WTC11 (cell line): ENCODE measurements at regions not wholly inside any gene's neighbourhood (a gene's known extent, or its start where the extent isn't known, plus 50 kb on each side); places are given as distances from the start of the nearest gene placed in this dataset.

Source experiments
- CREB1 ChIP-seq: sonication (generic); formaldehyde crosslinking; IDR thresholded peaks from 2 replicates; pipeline ENCODE4 v1.8.0; 2023; ENCODE audit warnings: mild to moderate bottlenecking, missing genetic modification reagents
- CTCF ChIP-seq: fragments of 200-600 bp; IDR thresholded peaks from 2 replicates; pipeline ENCODE4 v1.8.0; 2022; ENCODE audit warnings: antibody characterized with exemption
- E2F1 ChIP-seq: sonication (generic); formaldehyde crosslinking; IDR thresholded peaks from 2 replicates; pipeline ENCODE4 v1.8.0; 2022; ENCODE audit warnings: mild to moderate bottlenecking, missing genetic modification reagents
- ESRRA ChIP-seq: sonication (generic); formaldehyde crosslinking; IDR thresholded peaks from 2 replicates; pipeline ENCODE4 v1.8.1; 2022; ENCODE audit warnings: mild to moderate bottlenecking, missing genetic modification reagents, borderline replicate concordance
- HMGA2 ChIP-seq: fragments of 250-450 bp; sonication (Bioruptor Pico); IDR thresholded peaks from 2 replicates; pipeline ENCODE4 v1.4.0; 2021; ENCODE audit warnings: mild to moderate bottlenecking, moderate library complexity
- JUN ChIP-seq: sonication (generic); formaldehyde crosslinking; IDR thresholded peaks from 2 replicates; pipeline ENCODE4 v1.8.0; 2023; ENCODE audit warnings: mild to moderate bottlenecking, missing genetic modification reagents
- NFE2L1 ChIP-seq: sonication (generic); formaldehyde crosslinking; IDR thresholded peaks from 2 replicates; pipeline ENCODE4 v1.8.1; 2023; ENCODE audit warnings: missing genetic modification reagents
- NR3C1 ChIP-seq: sonication (generic); formaldehyde crosslinking; conservative IDR thresholded peaks from 2 replicates; pipeline ENCODE4 v1.8.1; 2023; ENCODE audit warnings: low read depth, mild to moderate bottlenecking, missing genetic modification reagents
- PRDM15 ChIP-seq: sonication (generic); formaldehyde crosslinking; IDR thresholded peaks from 2 replicates; pipeline ENCODE4 v1.8.0; 2022; ENCODE audit warnings: missing genetic modification reagents
- RELA ChIP-seq: sonication (generic); formaldehyde crosslinking; IDR thresholded peaks from 2 replicates; pipeline ENCODE4 v1.8.1; 2022; ENCODE audit warnings: missing genetic modification reagents, mild to moderate bottlenecking, borderline replicate concordance
- SMAD4 ChIP-seq: sonication (generic); formaldehyde crosslinking; IDR thresholded peaks from 2 replicates; pipeline ENCODE4 v1.8.0; 2022; ENCODE audit warnings: mild to moderate bottlenecking, missing genetic modification reagents
- ZNF138 ChIP-seq: sonication (generic); formaldehyde crosslinking; conservative IDR thresholded peaks from 2 replicates; pipeline ENCODE4 v1.8.1; 2022; ENCODE audit warnings: mild to moderate bottlenecking, moderate library complexity, missing genetic modification reagents
- ZNF512 ChIP-seq: sonication (generic); formaldehyde crosslinking; IDR thresholded peaks from 2 replicates; pipeline ENCODE4 v1.8.1; 2022; ENCODE audit warnings: missing genetic modification reagents, borderline replicate concordance

GRCh38 chr19:22532388-22533300 lies 101.5 kb upstream of the ZNF492 start:
- TF ChIP-seq JUN (CRISPR knock-in tag) (no peak), NR3C1 (CRISPR knock-in tag) (no peak), CTCF (no peak), PRDM15 (CRISPR knock-in tag) (no peak), ZNF138 (CRISPR knock-in tag) (no peak), NFE2L1 (CRISPR knock-in tag) (no peak), ESRRA (CRISPR knock-in tag) (no peak), HMGA2 (CRISPR knock-in tag) (no peak), SMAD4 (no peak), RELA (CRISPR knock-in tag) (no peak), ZNF512 (CRISPR knock-in tag) (no peak), CREB1 (CRISPR knock-in tag) (no peak), E2F1 (CRISPR knock-in tag) (no peak)
